NCI-H526 (cell line): ENCODE measurements at regions not wholly inside any gene's neighbourhood (a gene's known extent, or its start where the extent isn't known, plus 50 kb on each side); places are given as distances from the start of the nearest gene placed in this dataset.
"Not testable (repeated sequence)": the region's sequence is repeated elsewhere in the genome, so short reads cannot be mapped to it uniquely, and the experiment has no call there.

Experiments
- DNase-seq, 2 experiments: peaks; one replicate each; lab custom pipeline; 2025; lab: John Stamatoyannopoulos, UW

GRCh38 chr3:24687671-24688070, 193.0 kb upstream of the THRB start:
- DNase-seq, result no peak

GRCh38 chr3:24688446-24689148, 193.9 kb upstream of the THRB start:
- DNase-seq, result no peak

GRCh38 chr3:24689353-24689752, 194.7 kb upstream of the THRB start:
- no peak for DNase-seq

GRCh38 chr3:24690777-24691176, 196.1 kb upstream of the THRB start:
- no peak for DNase-seq

GRCh38 chr3:24699078-24699477, 204.4 kb upstream of the THRB start:
- DNase-seq, result not testable (repeated sequence)

GRCh38 chr3:24704496-24704895, 209.8 kb upstream of the THRB start:
- DNase-seq, result no peak

- DNase-seq, result no peak
Measured at GRCh38 chr3:24707936-24708335, 213.3 kb upstream of the THRB start.

- DNase-seq, result no peak
Measured at GRCh38 chr3:24709956-24710355, 215.3 kb upstream of the THRB start.

- DNase-seq, result no peak
Measured at GRCh38 chr3:24713516-24713915, 218.9 kb upstream of the THRB start.

GRCh38 chr3:24714436-24714835, 219.8 kb upstream of the THRB start:
- no peak for DNase-seq

- DNase-seq, result no peak
Measured at GRCh38 chr3:24715171-24715792, 220.6 kb upstream of the THRB start.

- DNase-seq, result no peak
Measured at GRCh38 chr3:24722087-24722486, 227.4 kb upstream of the THRB start.

GRCh38 chr3:24725514-24726255, 231.0 kb upstream of the THRB start:
- DNase-seq, result no peak

- DNase-seq, result no peak
Measured at GRCh38 chr3:24726423-24726822, 231.8 kb upstream of the THRB start.

- DNase-seq, result no peak
Measured at GRCh38 chr3:24730173-24730572, 235.5 kb upstream of the THRB start.

GRCh38 chr3:24734019-24734418, 239.4 kb upstream of the THRB start:
- DNase-seq, result no peak

- DNase-seq, result no peak
Measured at GRCh38 chr3:24736701-24737100, 242.1 kb upstream of the THRB start.

GRCh38 chr3:24740326-24740725, 245.7 kb upstream of the THRB start:
- no peak for DNase-seq

GRCh38 chr3:24741506-24741905, 246.9 kb upstream of the THRB start:
- DNase-seq, result no peak

GRCh38 chr3:24748520-24748919, 253.9 kb upstream of the THRB start:
- DNase-seq, result no peak

- no peak for DNase-seq
Measured at GRCh38 chr3:24751020-24751419, 256.4 kb upstream of the THRB start.

- DNase-seq, result no peak
Measured at GRCh38 chr3:24756101-24756888, 261.6 kb upstream of the THRB start.
